HepG2 (cell line): ENCODE measurements at regions not wholly inside any gene's neighbourhood (a gene's known extent, or its start where the extent isn't known, plus 50 kb on each side); places are given as distances from the start of the nearest gene placed in this dataset.

ENCODE experiments used
- CEBPB ChIP-seq: IDR thresholded peaks from 2 replicates; pipeline ENCODE4 v1.6.1; 2011; ENCODE audit warnings: low read depth, low read length, improper control_type of control experiment, borderline replicate concordance
- DPF2 ChIP-seq: sonication (generic); formaldehyde crosslinking; IDR thresholded peaks from 2 replicates; pipeline ENCODE4 v1.4.0; 2020; ENCODE audit warnings: mild to moderate bottlenecking, low read depth, missing genetic modification reagents, borderline replicate concordance
- FIP1L1 ChIP-seq: fragments of 200-400 bp; formaldehyde crosslinking; IDR thresholded peaks from 2 replicates; pipeline ENCODE4 v1.6.1; 2018; ENCODE audit warnings: low read depth, mild to moderate bottlenecking, low read length, moderate library complexity, borderline replicate concordance; ENCODE audit not compliant: insufficient read depth
- HMGXB4 ChIP-seq, 2 experiments: sonication (generic) in 1 of 2; formaldehyde crosslinking in 1 of 2; IDR thresholded peaks; 2 replicates each; pipeline versions ENCODE4 v1.4.0 to v1.6.1; 2018 to 2020; ENCODE audit warnings: missing genetic modification reagents in 2 of 2, borderline replicate concordance in 1 of 2, low read depth in 1 of 2, mild to moderate bottlenecking in 1 of 2, missing biosample characterization in 1 of 2
- JUNB ChIP-seq: sonication (generic); formaldehyde crosslinking; IDR thresholded peaks from 2 replicates; pipeline ENCODE4 v1.8.0; 2022; ENCODE audit warnings: missing genetic modification reagents, mild to moderate bottlenecking, borderline replicate concordance
- KLF6 ChIP-seq: IDR thresholded peaks from 2 replicates; pipeline ENCODE4 v1.8.0; 2016; ENCODE audit warnings: missing biosample characterization, missing genetic modification reagents
- PHF8 ChIP-seq: sonication (generic); formaldehyde crosslinking; IDR thresholded peaks from 2 replicates; pipeline ENCODE4 v1.5.0; 2020; ENCODE audit warnings: missing genetic modification reagents
- RFX5 ChIP-seq: IDR thresholded peaks from 2 replicates; pipeline ENCODE4 v1.6.1; 2011; ENCODE audit warnings: low read depth, low read length, improper control_type of control experiment
- SETDB1 ChIP-seq: sonication (generic); formaldehyde crosslinking; IDR thresholded peaks from 2 replicates; pipeline ENCODE4 v1.5.1; 2020; ENCODE audit warnings: missing genetic modification reagents, mild to moderate bottlenecking, borderline replicate concordance
- SUZ12 ChIP-seq: fragments of 150-350 bp; IDR thresholded peaks from 2 replicates; pipeline ENCODE4 v1.6.1; 2014; ENCODE audit warnings: low read depth, low read length
- ZNF512B ChIP-seq: sonication (generic); formaldehyde crosslinking; IDR thresholded peaks from 2 replicates; pipeline ENCODE4 v1.5.1; 2020; ENCODE audit warnings: missing genetic modification reagents, mild to moderate bottlenecking, borderline replicate concordance
- TF ChIP-seq, protein P1 (sequence below), 2 experiments: IDR thresholded peaks; 2 replicates each; pipeline ENCODE4 v1.6.1; 2011 to 2012; ENCODE audit warnings: low read length in 2 of 2, borderline replicate concordance in 1 of 2, low read depth in 1 of 2, mild to moderate bottlenecking in 1 of 2, moderate library complexity in 1 of 2
- TF ChIP-seq, protein P2 (sequence below): sonication (generic); formaldehyde crosslinking; IDR thresholded peaks from 2 replicates; pipeline ENCODE4 v1.5.0; 2020; ENCODE audit warnings: mild to moderate bottlenecking, missing genetic modification reagents, moderate library complexity
- TF ChIP-seq, protein P3 (sequence below): sonication (generic); formaldehyde crosslinking; IDR thresholded peaks from 2 replicates; pipeline ENCODE4 v1.8.1; 2023; ENCODE audit warnings: missing genetic modification reagents, inconsistent platforms, borderline replicate concordance

- TF ChIP-seq PHF8 (no peak), SETDB1 (no peak), DPF2 (CRISPR knock-in tag) (no peak), SUZ12 (no peak), HMGXB4 (CRISPR knock-in tag; IDR thresholded peaks at IDR 0.05; ENCODE audit: borderline replicate concordance in 1 of 2, low read depth in 1 of 2) (no peak), FIP1L1 (no peak), KLF6 (CRISPR knock-in tag) (no peak), ZNF512B (CRISPR knock-in tag) (no peak), CEBPB (no peak), RFX5 (no peak), JUNB (no peak)
- TF ChIP-seq, protein P1, sequence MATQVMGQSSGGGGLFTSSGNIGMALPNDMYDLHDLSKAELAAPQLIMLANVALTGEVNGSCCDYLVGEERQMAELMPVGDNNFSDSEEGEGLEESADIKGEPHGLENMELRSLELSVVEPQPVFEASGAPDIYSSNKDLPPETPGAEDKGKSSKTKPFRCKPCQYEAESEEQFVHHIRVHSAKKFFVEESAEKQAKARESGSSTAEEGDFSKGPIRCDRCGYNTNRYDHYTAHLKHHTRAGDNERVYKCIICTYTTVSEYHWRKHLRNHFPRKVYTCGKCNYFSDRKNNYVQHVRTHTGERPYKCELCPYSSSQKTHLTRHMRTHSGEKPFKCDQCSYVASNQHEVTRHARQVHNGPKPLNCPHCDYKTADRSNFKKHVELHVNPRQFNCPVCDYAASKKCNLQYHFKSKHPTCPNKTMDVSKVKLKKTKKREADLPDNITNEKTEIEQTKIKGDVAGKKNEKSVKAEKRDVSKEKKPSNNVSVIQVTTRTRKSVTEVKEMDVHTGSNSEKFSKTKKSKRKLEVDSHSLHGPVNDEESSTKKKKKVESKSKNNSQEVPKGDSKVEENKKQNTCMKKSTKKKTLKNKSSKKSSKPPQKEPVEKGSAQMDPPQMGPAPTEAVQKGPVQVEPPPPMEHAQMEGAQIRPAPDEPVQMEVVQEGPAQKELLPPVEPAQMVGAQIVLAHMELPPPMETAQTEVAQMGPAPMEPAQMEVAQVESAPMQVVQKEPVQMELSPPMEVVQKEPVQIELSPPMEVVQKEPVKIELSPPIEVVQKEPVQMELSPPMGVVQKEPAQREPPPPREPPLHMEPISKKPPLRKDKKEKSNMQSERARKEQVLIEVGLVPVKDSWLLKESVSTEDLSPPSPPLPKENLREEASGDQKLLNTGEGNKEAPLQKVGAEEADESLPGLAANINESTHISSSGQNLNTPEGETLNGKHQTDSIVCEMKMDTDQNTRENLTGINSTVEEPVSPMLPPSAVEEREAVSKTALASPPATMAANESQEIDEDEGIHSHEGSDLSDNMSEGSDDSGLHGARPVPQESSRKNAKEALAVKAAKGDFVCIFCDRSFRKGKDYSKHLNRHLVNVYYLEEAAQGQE (IDR thresholded peaks at IDR 0.05; ENCODE audit: borderline replicate concordance in 1 of 2, low read depth in 1 of 2, low read length in 2 of 2), result no peak
- TF ChIP-seq, protein P2, sequence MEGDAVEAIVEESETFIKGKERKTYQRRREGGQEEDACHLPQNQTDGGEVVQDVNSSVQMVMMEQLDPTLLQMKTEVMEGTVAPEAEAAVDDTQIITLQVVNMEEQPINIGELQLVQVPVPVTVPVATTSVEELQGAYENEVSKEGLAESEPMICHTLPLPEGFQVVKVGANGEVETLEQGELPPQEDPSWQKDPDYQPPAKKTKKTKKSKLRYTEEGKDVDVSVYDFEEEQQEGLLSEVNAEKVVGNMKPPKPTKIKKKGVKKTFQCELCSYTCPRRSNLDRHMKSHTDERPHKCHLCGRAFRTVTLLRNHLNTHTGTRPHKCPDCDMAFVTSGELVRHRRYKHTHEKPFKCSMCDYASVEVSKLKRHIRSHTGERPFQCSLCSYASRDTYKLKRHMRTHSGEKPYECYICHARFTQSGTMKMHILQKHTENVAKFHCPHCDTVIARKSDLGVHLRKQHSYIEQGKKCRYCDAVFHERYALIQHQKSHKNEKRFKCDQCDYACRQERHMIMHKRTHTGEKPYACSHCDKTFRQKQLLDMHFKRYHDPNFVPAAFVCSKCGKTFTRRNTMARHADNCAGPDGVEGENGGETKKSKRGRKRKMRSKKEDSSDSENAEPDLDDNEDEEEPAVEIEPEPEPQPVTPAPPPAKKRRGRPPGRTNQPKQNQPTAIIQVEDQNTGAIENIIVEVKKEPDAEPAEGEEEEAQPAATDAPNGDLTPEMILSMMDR (CRISPR knock-in tag), result no peak
- TF ChIP-seq, protein P3, sequence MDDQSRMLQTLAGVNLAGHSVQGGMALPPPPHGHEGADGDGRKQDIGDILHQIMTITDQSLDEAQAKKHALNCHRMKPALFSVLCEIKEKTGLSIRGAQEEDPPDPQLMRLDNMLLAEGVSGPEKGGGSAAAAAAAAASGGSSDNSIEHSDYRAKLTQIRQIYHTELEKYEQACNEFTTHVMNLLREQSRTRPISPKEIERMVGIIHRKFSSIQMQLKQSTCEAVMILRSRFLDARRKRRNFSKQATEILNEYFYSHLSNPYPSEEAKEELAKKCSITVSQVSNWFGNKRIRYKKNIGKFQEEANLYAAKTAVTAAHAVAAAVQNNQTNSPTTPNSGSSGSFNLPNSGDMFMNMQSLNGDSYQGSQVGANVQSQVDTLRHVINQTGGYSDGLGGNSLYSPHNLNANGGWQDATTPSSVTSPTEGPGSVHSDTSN (CRISPR knock-in tag), result no peak
Measured at GRCh38 chr18:42549596-42549995, 565.9 kb downstream of the RIT2 start.
